C4-2B (cell line): ENCODE measurements at regions not wholly inside any gene's neighbourhood (a gene's known extent, or its start where the extent isn't known, plus 50 kb on each side); places are given as distances from the start of the nearest gene placed in this dataset.

Source experiments
- H3K27ac ChIP-seq: fragments of 450-650 bp; 2 replicates; pipeline ENCODE4 v1.5.1; 2017
- ZFX ChIP-seq: fragments of 450-650 bp; IDR thresholded peaks from 2 replicates; pipeline ENCODE4 v1.6.1; 2017
- TF ChIP-seq, protein P1 (sequence below): fragments of 450-650 bp; conservative IDR thresholded peaks from 2 replicates; pipeline ENCODE4 v1.5.1; 2017; ENCODE audit warnings: mild to moderate bottlenecking

DNA sequence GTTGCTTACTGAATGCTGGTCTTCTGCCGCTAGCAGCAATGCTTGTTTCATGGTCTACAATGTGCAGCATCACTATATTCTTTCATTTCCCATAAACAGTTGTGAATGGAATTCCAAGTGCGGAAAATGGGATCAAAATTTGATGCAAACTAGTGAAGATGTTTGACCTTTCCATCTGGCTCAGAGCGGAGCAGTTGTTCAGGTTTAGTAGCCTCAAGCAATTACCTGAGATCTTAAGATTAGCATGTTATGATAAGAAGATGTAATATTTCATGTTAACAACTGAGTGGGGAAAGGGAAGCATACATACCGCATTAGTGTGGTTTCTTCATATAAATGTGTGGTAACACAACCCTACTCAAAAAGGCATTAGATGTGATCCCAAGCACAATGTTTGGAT is 221.1 kb upstream of the CFAP20DC start:
- TF ChIP-seq, protein P1, sequence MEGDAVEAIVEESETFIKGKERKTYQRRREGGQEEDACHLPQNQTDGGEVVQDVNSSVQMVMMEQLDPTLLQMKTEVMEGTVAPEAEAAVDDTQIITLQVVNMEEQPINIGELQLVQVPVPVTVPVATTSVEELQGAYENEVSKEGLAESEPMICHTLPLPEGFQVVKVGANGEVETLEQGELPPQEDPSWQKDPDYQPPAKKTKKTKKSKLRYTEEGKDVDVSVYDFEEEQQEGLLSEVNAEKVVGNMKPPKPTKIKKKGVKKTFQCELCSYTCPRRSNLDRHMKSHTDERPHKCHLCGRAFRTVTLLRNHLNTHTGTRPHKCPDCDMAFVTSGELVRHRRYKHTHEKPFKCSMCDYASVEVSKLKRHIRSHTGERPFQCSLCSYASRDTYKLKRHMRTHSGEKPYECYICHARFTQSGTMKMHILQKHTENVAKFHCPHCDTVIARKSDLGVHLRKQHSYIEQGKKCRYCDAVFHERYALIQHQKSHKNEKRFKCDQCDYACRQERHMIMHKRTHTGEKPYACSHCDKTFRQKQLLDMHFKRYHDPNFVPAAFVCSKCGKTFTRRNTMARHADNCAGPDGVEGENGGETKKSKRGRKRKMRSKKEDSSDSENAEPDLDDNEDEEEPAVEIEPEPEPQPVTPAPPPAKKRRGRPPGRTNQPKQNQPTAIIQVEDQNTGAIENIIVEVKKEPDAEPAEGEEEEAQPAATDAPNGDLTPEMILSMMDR, result no peak
- no peak for TF ChIP-seq ZFX
- no peak overlapping the region for H3K27ac ChIP-seq

DNA sequence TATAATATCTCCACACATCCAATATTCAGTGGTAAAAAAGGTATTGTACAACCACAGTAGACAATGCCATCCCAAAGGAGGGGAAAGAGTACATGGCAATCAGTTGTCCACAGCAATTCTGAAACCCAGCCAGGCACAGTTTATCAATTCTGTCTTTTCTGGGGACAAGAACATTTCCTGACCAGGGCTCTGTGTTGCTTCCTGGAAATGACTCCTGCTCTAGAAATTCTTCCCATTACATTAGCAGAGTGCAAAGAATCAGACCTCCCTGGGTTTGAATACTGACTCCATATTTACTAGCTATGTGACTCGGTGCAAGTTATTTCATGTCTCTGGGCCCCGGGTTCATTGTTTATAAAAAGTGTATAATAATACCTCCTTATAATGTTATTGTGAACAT is 220.4 kb upstream of the CFAP20DC start:
- H3K27ac ChIP-seq, result no peak overlapping the region
- TF ChIP-seq, protein P1, result no peak
- no peak for TF ChIP-seq ZFX

DNA sequence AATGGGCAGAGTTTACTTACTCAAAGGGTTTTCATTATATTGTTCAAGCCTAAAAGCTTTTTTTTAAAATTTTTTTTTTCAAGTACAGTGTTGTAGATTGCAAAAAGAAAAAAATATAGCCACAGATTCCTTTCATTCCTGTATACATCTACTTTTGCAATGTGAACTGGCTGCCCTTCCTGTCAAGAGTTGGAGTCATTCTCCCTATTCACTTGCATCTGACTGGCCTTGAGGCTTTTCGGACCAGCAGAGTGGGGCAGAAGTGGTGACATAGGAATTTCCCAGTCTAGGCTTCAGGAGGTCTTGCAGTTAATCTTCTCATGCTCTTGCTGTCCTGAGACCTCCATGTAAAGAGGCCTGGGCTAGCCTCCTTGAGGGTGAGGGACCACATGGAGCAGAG is 218.3 kb upstream of the CFAP20DC start:
- no peak overlapping the region for H3K27ac ChIP-seq
- no peak for TF ChIP-seq ZFX
- TF ChIP-seq, protein P1, result no peak

DNA sequence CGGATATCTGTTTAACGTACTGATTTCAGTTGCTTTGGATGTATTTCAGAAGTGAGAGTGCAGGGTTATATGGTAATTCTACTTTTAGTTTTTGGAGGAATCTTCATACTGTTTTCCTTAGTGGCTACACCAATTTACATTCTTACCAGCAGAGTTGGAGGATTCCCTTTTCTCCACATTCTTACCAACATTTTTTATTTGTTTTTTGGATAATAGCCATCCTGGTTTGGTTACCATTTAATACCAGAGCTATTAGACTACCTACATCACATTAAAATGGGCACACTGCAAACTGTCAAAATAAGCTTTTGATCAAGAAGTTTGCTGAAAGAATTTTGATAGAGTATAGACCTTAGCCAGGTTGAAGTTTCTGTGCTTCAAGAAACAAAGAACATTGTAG is 217.2 kb upstream of the CFAP20DC start:
- H3K27ac ChIP-seq, result no peak overlapping the region
- TF ChIP-seq ZFX, result no peak
- TF ChIP-seq, protein P1, result no peak

DNA sequence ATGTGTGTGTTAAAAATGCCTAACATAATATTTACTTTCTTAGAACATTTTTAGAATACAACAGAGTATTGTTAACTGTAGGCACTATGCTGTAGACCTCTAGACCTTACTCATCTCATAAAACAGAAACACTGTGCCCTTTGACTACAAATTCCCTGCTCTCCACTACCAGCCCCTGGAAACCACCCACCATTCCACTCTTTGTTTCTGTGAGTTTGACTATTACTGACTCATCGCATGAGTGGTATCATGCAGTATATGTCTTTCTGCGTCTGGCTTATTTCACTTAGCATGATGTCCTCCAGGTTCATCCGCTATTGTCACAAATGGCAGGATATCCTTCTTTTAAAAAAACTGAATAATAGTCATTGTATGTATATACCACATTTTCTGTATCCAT is 216.7 kb upstream of the CFAP20DC start:
- H3K27ac ChIP-seq, result no peak overlapping the region
- no peak for TF ChIP-seq ZFX
- TF ChIP-seq, protein P1, result no peak

DNA sequence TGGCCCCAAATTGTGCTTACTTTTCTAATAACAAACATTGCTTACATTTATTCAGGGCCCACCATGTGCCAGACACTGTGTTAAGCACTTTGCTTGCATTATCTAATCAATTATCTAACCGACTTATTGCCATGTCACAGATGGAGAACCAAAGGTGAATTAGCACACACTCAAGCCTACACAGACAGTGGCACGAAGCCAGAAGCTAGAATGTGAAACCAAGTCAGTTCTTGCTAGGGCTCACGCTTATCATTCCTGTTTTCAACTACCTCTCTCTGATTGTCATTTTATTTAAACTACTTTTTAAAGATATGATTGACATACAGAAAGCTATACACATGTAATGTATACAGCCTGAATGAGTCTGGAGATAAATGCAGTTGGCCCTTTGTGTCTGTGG is 215.7 kb upstream of the CFAP20DC start:
- H3K27ac ChIP-seq, result no peak overlapping the region
- TF ChIP-seq ZFX, result no peak
- TF ChIP-seq, protein P1, result no peak

DNA sequence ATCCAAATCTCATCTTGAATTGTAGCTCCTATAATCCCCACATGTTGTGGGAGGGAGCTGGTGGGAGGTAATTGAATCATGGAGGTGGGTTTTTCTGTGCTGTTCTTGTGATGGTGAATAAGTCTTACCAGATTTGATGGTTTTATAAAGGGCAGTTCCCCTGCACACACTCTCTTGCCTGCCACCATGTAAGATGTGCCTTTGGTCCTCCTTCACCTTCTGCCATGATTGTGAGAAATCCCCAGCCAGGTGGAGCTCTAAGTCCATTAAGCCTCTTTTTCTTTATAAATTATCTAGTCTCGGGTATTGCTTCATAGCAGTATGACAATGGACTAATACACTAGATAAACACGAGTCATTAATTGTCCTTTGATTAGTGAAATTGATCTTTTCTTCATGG is 214.5 kb upstream of the CFAP20DC start:
- no peak overlapping the region for H3K27ac ChIP-seq
- TF ChIP-seq, protein P1, result 0 out of 2 replicates have a peak, but pooled peaks have one; percentile 10
- no peak for TF ChIP-seq ZFX
